Body of pancreas (tissue), 4 donors: ENCODE measurements at regions not wholly inside any gene's neighbourhood (a gene's known extent, or its start where the extent isn't known, plus 50 kb on each side); places are given as distances from the start of the nearest gene placed in this dataset.

Source experiments
- CTCF ChIP-seq, 7 experiments: fragments of 450-650 bp in 4 of 7; fragments of 200-600 bp in 3 of 7; sonication (generic) in 3 of 7; IDR thresholded peaks; one replicate each; pipeline ENCODE4 v1.5.1; 2016 to 2019; ENCODE audit warnings: antibody characterized with exemption in 7 of 7
- POLR2A ChIP-seq, 3 donors: fragments of 450-650 bp; IDR thresholded peaks; one replicate each; pipeline ENCODE4 v1.6.1; 2016; ENCODE audit warnings: antibody characterized with exemption in 3 of 3, mild to moderate bottlenecking in 2 of 3

GRCh38 chr22:49362211-49362839 is 465.3 kb downstream of the BRD1 start:
- TF ChIP-seq POLR2A (IDR thresholded peaks at IDR 0.05) (no peak), CTCF (IDR thresholded peaks at IDR 0.05) (no peak)
